Posterior cingulate gyrus (tissue), 11 donors: ENCODE measurements at regions not wholly inside any gene's neighbourhood (a gene's known extent, or its start where the extent isn't known, plus 50 kb on each side); places are given as distances from the start of the nearest gene placed in this dataset.

ENCODE experiments used
- DNase-seq, 10 donors: peaks; one replicate each; pipeline versions ENCODE4 v3.0.0 to v3.0.0-alpha.2; 2020 to 2021; ENCODE audit warnings: mixed read lengths in 3 of 10
- intact Hi-C: fragments of 100-400 bp; cut with DNase I; formaldehyde crosslinking; loops from one replicate; pipeline ENCODE4 v1.15.1; 2023

DNA sequence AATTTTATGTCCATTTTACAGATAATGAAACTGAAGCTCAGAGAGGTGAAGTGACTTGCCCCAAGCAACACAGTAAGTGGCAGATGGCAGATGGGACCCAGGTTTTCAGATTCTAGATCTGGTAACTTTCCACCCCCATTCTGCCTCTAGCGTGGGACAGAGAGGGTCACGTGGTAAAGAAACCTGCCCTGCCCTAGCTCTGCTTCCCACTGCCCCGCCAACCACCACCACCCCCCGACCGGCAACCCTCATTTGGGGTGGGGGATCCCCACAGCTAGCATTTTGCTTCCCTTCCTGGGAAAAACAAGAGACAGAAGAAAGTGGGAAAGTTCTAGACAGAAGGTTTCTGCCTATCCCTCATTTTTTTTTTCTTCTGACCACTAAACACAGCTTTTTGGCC is 172.5 kb downstream of the ACTL7B start:
- intact Hi-C loops, result no loop called here
- DNase-seq, result no peak

DNA sequence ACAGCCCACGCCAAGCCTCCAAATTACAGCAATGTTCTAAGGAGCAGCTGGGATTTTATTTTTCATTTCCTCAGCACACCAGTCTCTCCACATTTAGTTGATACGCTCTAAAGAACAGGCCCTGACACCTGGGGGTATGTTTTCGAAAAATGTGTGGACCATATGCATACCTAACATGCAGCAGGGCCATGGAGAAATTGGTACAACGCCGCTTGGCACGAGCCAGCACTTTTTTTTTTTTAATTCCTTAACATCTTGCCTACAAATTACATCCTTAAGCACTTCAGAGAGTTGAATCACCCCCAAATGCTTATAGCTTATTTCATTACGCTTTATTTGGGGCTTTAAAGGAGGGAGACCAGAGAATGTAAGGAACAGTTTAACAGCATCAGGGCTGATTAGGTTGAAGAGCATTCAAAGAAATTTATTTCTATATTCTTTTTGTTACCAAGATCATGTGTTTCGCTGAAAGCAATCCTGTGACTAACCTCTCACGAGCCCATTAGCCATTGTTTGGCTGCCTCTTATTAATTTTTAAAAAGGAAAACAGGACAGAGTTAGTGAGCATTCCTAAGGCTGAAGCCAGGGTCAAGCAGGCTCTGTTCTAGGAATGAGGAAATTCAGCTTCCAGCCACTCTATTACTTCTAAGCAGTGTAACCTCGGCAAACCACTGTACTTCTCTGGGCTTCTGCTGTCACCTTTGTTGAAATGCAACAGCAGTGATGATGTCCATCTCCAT is 173.8 kb downstream of the ACTL7B start:
- DNase-seq, result no peak
- intact Hi-C loops, result no loop called here

DNA sequence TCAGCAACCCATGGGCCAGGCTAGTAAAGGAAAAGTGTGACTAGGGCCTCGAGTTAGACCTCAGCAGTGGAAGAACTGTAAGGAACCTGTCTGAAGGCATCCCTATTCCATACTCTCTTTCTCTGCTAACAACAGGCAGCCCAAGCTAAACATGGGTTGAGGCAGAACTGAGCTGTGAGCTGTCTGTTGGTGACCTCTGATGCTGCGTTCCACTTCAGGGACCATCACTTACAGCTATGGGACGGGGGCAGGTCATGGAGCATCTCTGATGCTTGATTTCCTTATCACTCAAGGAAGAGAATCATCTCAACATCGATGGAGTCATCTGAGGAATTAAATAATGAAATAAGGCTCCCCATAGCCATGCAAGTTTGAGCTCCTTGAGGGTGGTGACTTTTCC is 174.8 kb downstream of the ACTL7B start:
- intact Hi-C loops, result no loop called here
- DNase-seq, result no peak

DNA sequence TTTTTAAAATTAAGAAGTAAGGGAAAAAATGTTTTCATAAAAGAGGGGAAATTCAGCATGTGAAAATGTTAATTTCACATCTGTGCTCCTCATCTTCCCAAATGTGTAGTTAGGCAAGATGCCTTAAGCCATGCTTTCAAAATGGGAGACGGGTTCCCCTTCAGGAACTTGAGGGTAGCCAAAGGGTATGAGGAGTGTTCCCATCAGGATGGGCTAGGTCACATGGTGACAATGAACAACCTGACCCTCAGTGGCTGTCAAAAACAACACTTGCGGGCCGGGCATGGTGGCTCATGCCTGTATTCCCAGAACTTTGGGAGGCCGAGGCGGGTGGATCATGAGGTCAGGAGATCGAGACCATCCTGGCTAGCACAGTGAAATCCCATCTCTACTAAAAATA is 178.0 kb downstream of the ACTL7B start:
- intact Hi-C loops, result no loop called here
- DNase-seq, result no peak

DNA sequence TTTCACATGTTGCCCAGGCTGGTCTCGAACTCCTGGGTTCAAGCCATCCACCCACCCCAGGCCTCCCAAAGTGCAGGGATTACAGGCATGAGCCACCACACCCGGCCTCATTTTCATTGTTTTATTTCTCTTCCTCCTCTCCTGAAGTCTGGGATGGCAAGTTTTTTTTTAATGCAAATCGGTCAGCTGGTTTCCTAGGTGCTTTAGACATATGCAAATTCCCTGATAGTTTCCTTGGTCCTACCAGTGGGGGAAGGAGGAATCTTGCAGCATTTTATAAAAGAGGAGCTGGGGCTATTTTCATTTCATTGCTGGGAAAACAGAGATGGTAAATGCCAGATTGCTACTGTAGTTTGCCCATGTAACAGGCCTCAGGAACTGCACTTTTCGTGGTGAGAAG is 179.4 kb downstream of the ACTL7B start:
- no peak for DNase-seq
- intact Hi-C loops, result no loop called here

DNA sequence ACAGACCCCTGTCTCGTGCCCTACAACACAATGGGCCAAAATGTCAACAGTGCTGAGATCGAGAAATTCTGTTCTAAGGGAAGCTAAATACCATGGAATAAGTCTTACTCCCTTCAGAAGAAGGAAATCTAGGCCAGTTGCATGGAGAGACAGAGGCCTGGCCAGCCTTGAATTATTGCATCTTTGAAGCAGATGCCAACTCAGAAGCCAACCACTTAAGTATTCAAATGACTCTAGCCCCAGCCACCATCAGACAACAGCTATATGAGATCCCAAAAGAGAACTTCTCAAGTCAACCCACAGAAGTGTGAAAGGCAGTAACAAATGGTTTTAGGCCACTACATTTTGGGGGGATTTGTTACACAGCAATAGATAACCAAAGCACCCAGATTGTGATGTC is 180.1 kb downstream of the ACTL7B start:
- intact Hi-C loops, result no loop called here
- no peak for DNase-seq

DNA sequence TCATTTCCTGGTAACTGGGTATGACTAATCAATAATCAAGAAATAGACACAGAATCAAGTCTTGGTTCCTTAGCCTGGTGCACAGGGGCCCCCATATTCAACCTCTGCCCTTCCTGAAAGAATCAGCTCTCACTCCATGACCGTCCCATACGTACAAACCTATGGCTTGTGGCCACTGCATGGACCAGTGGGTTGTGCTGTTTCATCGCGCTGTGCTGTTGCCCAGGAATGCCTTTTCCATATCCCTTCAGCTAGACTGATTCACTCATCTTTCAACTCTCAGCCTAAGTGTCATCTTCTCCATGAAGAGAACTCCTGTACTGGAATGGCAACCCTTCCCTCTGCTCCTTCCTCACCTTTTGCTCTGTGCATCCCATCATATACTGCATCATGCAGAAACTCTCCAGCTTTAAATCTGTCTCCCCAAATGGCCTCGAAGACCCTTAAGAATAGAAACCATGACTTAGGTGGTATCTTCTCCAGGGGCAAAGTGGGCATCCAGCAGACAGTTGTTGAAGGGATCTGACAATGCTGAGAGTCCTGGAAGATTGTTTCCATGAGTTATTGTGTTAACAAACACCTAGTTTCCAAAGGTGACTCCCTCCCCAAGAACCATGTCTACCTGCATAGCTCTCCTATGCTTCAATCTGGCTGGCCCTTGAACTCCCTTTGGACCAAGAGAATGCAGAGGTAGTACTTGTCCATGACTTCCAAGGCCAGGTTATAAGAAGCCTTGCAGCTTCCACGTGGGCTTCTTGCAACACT is 180.8 kb downstream of the ACTL7B start:
- intact Hi-C loops, result no loop called here
- no peak for DNase-seq

DNA sequence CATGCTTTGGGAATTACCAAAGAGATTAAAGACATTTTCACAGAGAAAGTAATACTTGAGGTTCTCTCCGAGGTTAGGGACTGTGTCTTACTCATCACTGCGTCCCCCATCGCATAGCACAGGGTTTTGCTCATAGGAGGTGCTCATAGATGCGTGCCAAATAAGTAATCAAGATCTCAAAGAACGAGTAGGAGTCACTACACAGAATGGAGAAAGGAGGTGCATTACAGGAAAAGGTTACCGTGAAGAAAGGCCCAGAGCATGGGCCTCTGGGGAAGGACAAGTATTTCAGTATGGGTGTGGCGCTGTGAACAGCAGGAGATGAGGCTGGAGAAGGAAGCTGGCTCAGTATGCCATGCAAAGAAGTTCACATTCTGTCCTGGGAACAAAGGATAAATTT is 182.4 kb downstream of the ACTL7B start:
- intact Hi-C loops, result no loop called here
- DNase-seq, result no peak

DNA sequence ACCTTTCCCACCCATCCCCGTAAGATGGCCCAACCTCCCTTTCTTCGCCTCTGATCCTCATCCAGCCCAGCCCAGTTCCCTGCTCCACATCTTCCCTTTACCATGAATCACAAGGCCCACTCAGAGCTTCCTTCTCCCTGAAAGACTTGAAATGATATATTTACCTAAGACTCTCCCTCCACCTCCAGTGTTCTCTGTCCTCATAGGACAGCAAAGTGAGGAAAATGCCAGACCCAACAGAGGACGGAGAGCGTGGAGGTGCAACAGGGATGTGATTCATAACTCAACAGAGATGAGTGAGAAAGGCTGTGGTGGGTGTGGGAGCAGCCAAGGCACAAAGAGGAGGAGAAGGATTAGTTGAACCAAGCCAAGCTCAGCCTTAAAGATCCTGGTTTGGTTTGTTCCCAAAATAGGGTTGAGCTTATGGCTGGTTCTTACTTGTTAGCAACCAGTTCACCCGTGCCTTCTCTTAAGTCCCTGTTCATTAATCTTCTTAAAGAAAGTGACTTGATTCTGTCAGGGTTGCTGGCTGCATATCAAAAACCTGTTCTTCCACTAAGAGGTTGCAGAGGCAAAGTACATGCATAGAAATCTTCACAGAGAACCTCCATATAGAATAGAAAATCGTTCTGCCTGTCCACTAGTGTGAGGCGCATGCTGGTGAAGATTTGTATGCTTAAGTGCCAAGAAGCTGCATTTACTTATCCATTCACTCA is 183.2 kb downstream of the ACTL7B start:
- intact Hi-C loops, result no loop called here
- peak in 1 of 10 donors; percentile 19 for DNase-seq

DNA sequence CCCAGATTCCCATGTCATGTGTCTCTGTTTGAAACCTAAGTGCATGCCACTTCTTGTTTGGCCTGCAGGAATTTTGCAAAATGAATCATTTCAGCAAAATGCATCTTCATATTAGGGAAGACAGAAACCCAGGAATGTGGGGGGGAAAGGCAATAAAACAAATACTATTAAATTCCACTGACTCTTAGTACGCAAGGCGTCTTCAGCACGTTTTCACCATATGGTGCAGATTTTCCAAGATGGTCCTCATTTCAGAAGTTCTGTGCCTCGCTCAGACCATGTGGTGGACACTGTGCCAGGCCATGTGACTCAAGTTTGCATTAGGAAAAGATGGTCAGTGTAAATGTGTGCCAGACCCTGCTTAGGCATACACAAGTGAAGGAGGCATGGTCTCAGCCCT is 184.0 kb downstream of the ACTL7B start:
- intact Hi-C loops, result no loop called here
- no peak for DNase-seq

DNA sequence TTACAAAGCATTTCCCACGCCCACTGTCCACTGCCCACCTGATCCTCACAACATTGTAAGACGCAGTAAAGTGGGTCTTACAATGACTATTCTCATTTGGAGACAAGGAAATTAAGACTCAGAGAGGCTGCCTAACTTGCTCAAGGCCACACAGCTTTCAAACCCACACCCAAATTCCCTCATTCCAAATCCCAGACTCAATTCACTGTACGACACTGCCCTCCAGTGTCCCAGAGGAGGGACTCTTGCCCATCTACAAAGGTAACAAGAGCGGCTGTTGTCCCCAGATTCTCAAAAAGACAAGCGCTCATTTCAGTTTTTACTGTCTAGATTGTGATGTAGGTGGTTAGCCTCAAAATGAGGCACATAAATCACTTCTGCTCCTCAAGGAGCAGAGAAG is 184.6 kb downstream of the ACTL7B start:
- no peak for DNase-seq
- intact Hi-C loops, result no loop called here

DNA sequence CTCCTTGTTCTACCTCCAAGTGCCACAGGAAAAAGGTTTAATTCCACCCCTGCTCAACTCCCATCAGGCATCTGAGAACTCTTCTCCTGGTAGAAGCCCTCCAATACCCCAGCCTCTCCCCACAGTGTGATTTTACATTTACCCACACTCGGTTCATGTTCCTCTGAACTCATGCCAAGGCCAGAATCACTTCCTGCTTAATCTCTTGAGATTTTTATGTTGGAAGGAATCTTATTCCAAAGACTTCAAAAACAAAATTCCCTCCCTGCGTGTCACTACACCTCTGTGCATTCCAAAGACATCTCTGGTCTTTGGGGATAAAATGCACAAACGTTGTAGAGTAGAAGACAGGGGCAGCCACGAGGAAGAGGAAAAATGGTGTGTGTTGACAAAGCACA is 186.8 kb downstream of the ACTL7B start:
- intact Hi-C loops, result no loop called here
- no peak for DNase-seq

DNA sequence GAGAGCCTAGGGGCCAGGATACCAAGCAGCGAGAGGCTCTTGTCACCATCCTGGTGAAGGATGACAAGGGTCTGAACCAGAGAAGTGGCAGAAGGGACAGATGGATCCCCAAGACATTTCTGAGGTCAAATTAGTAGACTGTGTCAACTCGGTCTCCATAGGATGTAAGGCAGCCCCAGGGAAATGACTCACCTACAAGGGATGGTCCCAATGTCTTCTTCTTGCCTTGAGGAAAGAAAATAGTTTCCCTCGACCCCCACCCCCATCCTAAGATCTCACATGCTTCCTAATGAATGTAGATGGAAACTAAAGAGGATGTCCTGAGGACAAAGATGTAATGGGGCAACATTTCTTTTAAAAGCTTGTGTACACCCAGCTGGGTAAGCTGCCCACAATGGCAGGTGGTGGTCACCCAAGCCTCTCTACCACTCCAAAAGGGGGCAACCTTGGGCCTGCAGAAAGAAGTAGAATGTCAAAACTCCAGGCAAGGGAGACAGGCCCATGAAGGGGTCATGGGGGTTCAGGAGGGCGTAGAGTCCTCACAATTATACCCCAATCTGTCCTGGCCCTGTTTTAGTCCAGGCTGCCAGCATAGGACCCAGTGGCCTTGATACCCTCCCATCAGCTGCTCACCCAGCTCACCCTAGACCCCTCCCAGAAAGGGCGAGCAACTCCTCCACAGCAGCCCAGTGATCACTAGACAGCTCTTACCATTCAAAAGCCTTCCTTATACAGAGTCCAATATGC is 187.4 kb downstream of the ACTL7B start:
- intact Hi-C loops, result no loop called here
- DNase-seq, result no peak

DNA sequence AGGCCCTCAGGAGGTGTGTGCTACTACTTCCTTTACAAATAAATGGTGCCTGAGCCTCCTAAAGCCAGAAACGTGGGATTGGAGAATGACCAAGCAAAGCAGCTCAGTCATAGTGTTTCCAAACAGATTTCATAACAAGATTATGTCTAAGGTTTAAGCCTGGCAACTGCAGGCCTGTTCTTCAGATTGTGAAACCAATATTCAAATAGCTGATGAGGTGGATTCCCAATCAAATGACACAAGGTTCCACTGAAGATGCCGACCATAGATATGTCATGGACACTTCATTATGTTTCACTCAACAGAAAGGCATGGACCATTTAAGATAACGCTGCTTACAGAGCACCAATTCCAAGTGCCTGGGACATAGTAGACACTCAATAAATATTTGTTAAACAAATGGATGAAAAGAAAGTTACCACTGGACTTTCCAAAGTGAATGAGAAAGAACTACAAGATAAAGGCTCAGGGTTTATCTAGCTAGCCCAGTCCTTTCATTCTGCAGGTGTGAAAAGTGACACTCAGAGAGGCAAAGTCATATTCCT is 189.5 kb downstream of the ACTL7B start:
- intact Hi-C loops, result no loop called here
- no peak for DNase-seq

DNA sequence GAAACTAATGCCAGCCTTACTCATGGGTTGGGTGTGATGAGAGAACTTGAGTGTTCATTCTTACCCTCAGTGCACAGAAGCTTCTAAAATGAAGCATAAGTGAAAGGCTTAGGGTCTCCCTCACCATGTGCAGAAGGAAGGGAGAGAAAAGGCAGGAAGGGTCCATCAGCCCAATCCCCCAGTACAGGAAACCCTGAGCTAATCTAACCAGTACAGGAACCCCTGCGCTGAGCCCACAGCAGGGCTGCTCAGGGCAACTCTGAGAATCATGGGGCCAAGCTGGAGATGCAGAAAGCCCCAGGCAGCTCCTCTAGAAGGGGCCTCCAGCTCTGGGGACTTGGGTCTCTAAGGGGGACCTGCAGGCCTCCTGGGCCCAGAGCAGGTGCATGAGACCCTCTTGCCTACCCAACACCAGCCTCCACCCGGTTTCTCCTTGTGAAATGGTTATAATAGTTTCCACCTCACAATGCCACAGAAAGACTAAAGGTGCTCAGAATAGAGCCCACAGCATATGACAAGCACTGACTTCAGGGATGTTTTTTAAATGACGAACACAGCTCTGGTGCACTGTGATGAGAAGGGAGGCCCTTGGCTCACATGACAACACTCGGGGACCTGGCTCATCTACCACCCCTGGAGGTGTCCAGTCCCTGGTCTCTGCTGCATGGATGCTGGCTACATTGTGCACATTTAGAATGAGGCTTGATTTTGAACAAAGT is 190.1 kb downstream of the ACTL7B start:
- no peak for DNase-seq
- intact Hi-C loops, result no loop called here

DNA sequence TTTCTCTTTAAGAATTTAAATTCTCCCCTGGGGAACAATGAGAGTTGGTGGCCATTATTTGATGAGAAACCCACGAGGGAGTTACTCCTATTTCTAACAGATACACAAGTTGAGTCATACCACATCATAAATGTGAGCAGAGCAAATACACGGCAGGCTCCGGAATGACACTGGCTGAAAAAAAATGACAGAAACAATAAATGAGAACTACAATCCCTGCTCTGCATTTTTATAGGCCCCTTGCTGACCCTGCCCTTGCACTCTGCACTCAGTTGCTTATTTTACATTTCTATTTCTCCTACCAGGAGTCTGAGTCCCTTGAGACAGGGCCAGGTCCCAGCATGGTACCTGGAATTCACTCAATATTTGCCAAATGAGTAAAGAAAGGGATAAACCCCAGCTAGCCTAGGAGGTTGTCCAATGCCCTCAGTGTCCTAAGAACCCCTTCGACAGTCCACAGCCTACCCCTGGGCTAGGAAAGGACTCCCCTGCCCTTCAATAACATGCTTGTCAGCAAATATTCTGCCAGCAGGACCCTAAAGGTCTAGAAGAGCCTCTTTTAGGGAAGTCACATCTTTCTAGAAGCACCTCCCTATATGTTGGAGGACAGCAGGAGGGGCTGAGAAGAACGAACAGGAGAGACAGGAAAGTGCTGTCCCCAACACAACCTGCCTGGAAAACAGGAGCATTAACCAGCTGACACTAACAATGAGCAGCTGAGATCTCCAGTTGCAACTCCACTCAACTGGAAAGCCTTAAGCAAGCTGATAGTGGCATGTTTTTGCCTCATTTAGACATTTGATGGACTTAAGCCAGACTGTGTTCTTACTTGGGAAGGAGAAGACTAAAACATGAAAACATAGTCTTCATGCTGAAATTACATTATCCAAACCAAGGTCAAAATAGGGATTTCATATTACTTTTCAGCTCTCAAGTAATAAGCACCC is 191.2 kb downstream of the ACTL7B start:
- no peak for DNase-seq
- intact Hi-C loops, result no loop called here

DNA sequence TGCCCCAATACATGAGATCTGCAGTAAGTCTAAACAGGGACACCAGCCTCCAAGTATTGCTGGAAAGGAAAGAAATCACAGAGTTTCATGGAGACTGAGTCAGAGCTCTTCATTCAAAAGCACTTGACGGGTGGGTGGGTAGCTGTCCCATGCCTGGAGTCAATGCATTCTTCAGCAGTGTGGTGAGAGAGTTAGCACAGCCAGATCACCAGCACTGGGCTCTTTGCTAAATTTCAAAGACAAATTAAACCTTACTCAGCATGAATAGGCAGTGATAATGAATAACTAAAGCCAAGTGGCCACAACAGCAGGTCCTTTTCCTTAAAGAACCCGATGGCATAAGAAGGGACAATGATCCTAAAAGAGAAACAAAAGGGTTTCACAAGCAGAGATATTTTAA is 192.4 kb downstream of the ACTL7B start:
- no peak for DNase-seq
- intact Hi-C loops, result no loop called here

DNA sequence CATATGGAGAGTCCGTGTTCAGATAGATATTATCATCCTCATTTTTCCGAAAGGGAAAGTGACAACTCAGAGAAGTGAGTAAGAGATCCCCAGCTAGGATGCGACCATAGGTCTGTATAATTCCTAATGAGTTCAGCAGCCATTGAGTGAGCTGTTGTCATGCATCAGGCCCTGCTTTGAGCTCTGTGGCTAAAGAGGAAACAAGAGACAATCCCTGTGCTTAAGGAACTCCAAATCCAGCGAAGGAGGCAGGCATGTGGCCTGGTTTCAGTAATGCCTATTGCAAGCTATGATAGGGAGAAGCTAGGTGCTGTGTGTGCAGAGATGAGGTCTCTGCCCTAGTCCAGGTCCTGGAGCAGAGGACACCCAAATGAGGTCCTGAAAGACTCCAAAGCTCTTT is 192.8 kb downstream of the ACTL7B start:
- DNase-seq, result no peak
- intact Hi-C loops, result no loop called here
